NCI-H128 (cell line): ENCODE measurements at regions not wholly inside any gene's neighbourhood (a gene's known extent, or its start where the extent isn't known, plus 50 kb on each side); places are given as distances from the start of the nearest gene placed in this dataset.

Source experiments
- DNase-seq: peaks from one replicate; lab custom pipeline; 2025; ENCODE audit not compliant: unreplicated experiment; lab: John Stamatoyannopoulos, UW

- DNase-seq = no peak
Observed at GRCh38 chr12:34289431-34290380, 267.4 kb downstream of the ALG10 start.

DNA sequence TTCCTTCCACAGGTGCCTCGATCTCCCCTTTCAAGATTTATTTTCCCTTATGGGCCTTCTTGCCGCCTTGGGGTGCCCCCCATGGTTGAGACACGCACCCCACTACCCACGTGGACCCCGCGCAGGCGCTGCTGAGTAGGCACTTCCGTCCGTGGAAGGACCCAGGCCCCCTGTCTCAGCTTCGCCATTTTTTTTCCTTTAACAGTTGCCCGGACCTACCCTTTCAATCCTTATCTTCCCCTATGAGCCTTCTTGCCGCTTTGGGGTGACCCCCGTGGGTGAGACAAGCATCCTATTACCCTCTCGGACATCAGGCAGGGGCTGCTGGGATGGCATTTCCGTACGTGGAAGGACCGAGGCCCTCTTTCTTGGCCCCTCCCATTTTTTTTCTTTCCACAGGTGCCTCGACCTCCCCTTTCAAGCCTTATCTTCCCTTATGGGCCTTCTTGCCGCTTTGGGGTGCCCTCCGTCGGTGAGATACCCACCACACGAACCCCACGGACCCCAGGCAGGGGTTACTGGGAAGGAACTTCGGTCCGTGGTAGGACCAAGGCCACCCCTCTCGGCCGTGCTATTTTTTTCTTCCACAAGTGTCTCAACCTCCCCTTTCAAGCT is 268.2 kb downstream of the ALG10 start:
- DNase-seq = no peak

GRCh38 chr12:34291001-34291400 is 268.7 kb downstream of the ALG10 start:
- no peak for DNase-seq

GRCh38 chr12:34291426-34291901 is 269.2 kb downstream of the ALG10 start:
- DNase-seq = no peak

GRCh38 chr12:34292736-34293625 is 270.7 kb downstream of the ALG10 start:
- DNase-seq = no peak

DNA sequence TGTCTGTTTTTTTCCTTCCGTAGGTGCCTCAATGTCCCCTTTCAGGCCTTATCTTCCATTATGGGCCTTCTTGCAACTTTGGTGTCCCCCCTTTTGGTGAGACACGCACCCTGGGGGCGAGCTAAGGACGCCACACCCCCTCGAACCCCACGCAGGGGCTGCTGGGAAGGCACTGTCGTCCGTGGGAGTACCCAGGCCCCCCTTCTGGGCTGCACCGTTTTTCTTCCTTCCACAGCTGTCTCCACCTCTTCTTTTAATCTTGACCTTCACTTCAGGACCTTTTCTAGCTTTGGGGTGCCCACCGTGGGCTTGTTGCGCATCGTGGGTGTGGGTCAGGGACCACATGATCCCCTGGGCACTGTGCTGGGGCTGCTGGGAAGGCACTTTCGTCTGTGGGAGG is 271.8 kb downstream of the ALG10 start:
- DNase-seq = no peak

- no peak for DNase-seq
Observed at GRCh38 chr12:34294671-34295365, 272.5 kb downstream of the ALG10 start.

- no peak for DNase-seq
Observed at GRCh38 chr12:34295366-34296142, 273.3 kb downstream of the ALG10 start.

DNA sequence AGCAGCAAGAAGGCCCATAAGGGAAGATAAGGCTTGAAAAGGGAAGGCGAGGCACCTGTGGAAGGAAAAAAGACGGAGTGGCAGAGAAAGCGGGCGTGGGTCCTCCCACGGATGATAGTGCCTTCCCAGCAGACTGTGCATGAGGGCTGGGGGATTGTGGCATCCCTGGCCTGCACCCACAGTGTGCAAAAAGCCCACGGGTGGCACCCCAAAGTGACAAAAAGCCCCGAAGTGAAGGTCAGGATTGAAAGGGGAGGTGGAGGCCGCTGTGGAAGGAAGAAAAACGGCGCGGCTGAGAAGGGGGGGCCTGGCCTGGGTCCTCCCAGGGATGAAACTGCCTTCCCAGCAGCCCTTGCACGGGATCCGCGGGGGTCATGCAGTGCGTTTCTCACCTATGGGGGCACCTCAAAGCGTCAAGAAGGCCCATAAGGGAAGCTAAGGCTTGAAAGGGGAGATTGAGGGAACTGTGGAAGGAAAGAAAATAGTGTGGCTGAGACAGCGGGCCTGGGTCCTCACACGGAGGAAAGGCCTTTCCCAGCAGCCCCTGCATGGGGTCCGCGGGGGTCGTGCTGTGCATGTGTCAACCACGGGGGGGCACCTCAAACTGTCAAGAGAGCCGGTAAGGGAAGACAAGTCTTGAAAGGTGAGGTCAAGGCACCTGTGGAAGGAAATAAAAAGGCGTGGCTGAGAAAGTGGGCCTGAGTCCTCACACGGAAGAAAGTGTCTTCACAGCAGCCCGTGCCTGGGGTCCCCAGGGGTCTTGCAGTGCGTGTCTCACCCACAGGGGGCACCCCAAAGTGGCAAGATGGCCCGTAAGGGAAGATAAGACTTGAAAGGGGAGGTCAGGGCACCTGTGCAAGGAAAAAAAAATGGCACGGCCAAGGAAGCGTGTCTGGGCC is 274.1 kb downstream of the ALG10 start:
- no peak for DNase-seq

GRCh38 chr12:34297126-34297789 is 275.0 kb downstream of the ALG10 start:
- no peak for DNase-seq

- DNase-seq = no peak
Observed at GRCh38 chr12:34297790-34298164, 275.5 kb downstream of the ALG10 start.

DNA sequence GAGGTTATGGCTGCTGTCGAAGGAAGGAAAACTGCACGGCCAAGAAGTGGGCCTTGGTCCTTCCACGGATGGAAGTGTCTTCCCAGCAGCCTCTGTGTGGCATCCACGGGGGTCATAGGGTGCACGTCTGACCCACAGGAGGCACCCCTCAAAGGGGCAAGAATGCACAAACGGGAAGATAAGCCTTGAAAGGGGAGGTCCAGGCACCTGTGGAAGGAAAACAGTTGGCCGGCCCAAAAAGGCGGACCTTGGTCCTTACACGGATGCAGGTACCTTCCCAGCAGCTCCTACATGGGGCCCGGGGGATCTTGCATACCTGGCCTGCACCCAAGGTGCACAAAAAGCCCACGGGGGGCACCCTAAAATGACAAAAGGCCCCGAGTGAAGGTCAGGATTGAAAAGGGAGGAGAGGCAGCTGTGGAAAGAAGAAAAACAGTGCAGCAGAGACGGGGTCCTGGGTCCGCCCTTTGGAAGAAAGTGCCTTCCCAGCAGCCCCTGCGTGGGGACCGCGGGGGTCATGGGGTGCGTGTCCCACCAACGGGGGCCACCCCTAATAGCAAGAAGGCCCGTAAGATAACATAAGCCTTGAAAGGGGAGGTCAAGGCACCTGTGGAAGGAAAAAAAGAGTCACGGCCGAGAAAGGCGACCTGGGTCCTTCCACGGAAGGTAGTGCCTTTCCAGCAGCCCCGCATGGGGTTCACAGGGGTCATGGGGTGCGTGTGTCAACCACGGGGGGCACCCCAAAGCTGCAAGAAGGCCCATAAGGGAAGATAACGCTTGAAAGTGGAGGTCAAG is 276.1 kb downstream of the ALG10 start:
- DNase-seq = no peak

DNA sequence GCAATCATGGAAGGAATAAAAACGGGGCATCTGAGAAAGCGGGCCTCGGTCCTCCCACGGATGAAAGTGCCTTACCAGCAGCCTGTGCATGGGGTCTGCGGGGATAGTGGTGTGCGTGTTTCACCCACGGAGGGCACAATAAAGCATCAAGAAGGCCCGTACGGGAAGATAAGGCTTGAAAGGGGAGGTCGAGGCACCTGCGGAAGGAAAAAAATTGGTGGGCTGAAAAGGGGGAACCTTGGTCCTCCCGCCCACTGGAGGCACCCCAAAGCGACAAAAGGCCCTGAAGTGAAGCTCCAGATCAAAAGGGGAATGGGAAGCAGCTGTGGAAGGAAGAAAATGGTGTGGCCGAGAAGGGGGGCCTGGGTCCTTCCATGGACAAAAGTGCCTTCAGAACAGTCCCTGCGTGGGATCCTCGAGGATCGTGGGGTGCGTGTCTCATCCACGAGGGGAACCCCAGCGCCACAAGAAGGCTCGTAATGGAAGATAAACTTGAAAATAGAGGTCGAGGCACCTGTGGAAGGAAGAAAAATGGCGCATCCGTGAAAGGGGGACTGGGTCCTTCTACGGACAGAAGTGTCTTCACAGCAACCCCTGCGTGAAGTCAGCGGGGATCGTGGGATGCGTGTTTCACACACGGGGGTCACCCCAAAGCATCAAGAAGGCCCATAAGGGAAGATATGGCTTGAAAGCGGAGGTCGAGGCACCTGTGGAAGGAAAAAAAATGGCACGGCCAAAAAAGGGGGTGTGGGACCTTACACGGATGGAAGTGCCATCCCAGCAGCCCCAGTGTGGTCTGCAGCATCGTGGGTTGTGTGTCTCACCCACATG is 276.9 kb downstream of the ALG10 start:
- DNase-seq = no peak

GRCh38 chr12:34299802-34300193 is 277.5 kb downstream of the ALG10 start:
- DNase-seq = no peak

GRCh38 chr12:34300376-34301250 is 278.3 kb downstream of the ALG10 start:
- DNase-seq = no peak
